Mononuclear cell (primary cell): ENCODE measurements at regions not wholly inside any gene's neighbourhood (a gene's known extent, or its start where the extent isn't known, plus 50 kb on each side); places are given as distances from the start of the nearest gene placed in this dataset.

Source experiments
- H3K27me3 ChIP-seq: 2 replicates; pipeline ENCODE4 v1.6.0; 2011; ENCODE audit warnings: low read length, control low read depth; ENCODE audit not compliant: insufficient read depth
- H3K4me1 ChIP-seq: 2 replicates; pipeline ENCODE4 v1.5.1; 2011; ENCODE audit warnings: mild to moderate bottlenecking, low read length, control low read depth; ENCODE audit not compliant: insufficient read depth
- H3K4me3 ChIP-seq: 2 replicates; pipeline ENCODE4 v1.5.1; 2011; ENCODE audit warnings: mild to moderate bottlenecking, low read length, moderate library complexity
- H3K9me3 ChIP-seq: 2 replicates; pipeline ENCODE4 v1.5.1; 2011; ENCODE audit warnings: low read depth, mild to moderate bottlenecking, control low read depth, low read length

- Histone ChIP-seq H3K4me1 (no peaks in the 10 kb centered on the region), H3K4me3 (no peak overlapping the region), H3K27me3 (no peaks in the 10 kb centered on the region), H3K9me3 (no peaks in the 10 kb centered on the region)
Observed at GRCh38 chr16:73713778-73714495, 582.7 kb upstream of the PSMD7 start.

- H3K9me3 ChIP-seq = no peaks in the 10 kb centered on the region
- no peaks in the 10 kb centered on the region for H3K27me3 ChIP-seq
- no peak overlapping the region for H3K4me3 ChIP-seq
- H3K4me1 ChIP-seq = no peaks in the 10 kb centered on the region
Observed at GRCh38 chr16:73713251-73713650, 583.4 kb upstream of the PSMD7 start.

- Histone ChIP-seq H3K4me3 (no peak overlapping the region), H3K9me3 (no peaks in the 10 kb centered on the region), H3K27me3 (no peaks in the 10 kb centered on the region), H3K4me1 (no peaks in the 10 kb centered on the region)
Observed at GRCh38 chr16:73711406-73712080, 585.1 kb upstream of the PSMD7 start.

- no peaks in the 10 kb centered on the region for H3K4me1 ChIP-seq
- no peaks in the 10 kb centered on the region for H3K9me3 ChIP-seq
- H3K4me3 ChIP-seq = no peak overlapping the region
Observed at GRCh38 chr16:73710526-73710925, 586.1 kb upstream of the PSMD7 start.

GRCh38 chr16:73707863-73708262 lies 588.8 kb upstream of the PSMD7 start:
- Histone ChIP-seq H3K4me3 (no peak overlapping the region), H3K9me3 (no peaks in the 10 kb centered on the region), H3K4me1 (no peaks in the 10 kb centered on the region), H3K27me3 (no peaks in the 10 kb centered on the region)

More at GRCh38 chr16:73710526-73710925, 586.1 kb upstream of the PSMD7 start:
- no peaks in the 10 kb centered on the region for H3K27me3 ChIP-seq

GRCh38 chr16:73703891-73704290 lies 592.7 kb upstream of the PSMD7 start:
- no peaks in the 10 kb centered on the region for H3K9me3 ChIP-seq
- no peaks in the 10 kb centered on the region for H3K4me1 ChIP-seq
- no peaks in the 10 kb centered on the region for H3K27me3 ChIP-seq
- H3K4me3 ChIP-seq = no peak overlapping the region

DNA sequence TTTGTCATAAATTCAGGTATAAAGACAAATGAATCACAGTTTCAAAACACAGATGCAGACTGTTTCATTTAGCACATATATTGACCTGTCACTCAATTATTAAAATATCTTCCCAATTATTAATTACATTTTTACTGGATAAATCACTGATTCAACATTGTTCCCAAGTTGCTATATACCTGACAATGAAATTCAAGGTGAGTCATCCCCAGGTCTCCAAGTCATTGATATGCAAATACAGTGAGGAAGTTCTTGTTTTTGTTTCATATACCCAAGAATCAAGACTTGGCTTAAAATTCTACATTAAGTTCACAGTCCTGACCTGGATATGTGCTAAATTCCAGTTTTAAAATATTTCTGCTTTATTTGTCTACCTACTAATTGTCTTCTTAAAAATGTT lies 599.3 kb upstream of the PSMD7 start:
- H3K4me1 ChIP-seq = no peaks in the 10 kb centered on the region
- no peaks in the 10 kb centered on the region for H3K9me3 ChIP-seq
- no peak overlapping the region for H3K4me3 ChIP-seq
- no peaks in the 10 kb centered on the region for H3K27me3 ChIP-seq

- Histone ChIP-seq H3K27me3 (no peaks in the 10 kb centered on the region), H3K9me3 (no peaks in the 10 kb centered on the region), H3K4me3 (no peak overlapping the region), H3K4me1 (no peaks in the 10 kb centered on the region)
Observed at GRCh38 chr16:73692861-73693260, 603.8 kb upstream of the PSMD7 start.

DNA sequence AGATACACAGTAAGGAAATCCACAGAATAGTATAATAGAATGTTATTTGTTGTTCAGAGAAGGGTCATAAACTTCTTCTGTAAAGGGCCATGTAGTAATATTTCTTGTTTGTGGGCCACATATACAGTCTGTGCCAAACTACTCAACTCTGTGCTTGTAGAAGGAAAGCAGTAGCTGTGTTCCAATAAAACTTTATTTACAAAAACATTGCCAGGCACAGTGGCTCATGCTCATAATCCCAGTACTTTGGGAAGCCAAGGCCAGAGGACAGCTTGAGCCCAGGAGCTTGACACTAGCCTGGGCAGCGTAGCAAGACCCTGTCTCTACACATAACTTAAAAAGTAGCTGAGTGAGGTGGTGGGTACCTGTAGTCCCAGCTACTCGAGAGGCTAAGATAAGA lies 612.8 kb upstream of the PSMD7 start:
- Histone ChIP-seq H3K4me3 (no peak overlapping the region), H3K9me3 (no peaks in the 10 kb centered on the region), H3K27me3 (no peaks in the 10 kb centered on the region), H3K4me1 (no peaks in the 10 kb centered on the region)

- H3K4me1 ChIP-seq = no peaks in the 10 kb centered on the region
Observed at GRCh38 chr16:73672135-73672534, 624.2 kb upstream of the ZFHX3 start.

DNA sequence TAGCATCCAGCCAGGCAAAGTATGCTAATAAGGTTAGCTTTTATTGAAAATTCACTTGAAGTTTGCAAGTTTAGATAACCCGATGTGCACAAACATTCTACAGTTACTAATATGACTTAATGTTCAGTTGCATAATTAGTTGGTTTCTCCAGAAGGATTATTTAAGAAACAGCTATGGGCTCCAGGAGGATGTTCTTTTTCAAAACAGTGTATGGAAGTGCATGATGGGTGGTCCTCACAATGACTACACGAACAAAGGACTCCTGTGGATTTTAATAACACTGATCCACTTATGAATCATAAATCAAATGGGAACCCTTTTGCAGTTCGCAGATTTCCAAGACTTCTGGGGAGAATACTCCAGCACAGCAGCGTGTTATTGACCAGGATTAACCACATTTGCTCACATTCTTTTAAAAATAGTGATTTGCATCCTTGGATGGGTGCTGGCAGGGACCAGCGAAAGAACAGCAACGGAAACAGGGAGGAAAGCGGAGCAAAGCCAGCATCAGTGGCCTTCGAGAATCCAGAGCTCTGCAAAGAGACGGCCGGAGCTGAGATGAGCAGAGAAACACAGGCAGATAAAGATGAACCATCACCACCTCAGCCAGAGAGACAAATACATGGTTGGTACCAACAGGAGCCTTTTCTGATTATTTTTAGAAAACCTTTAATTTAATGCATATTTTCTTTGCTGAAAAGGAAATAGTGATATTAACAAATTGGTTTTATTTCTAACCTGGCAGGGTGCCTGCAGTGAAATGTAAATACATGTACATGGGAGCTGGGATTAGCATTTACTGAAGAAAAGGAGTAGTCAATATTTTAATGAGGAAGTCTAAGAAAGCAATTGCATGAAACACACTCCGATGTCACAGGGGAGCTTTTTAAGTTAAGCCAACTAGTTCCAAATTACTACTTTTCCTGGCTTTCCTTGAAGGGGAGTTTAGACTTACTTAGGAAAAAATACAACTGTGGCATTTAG lies 623.2 kb upstream of the ZFHX3 start:
- Histone ChIP-seq H3K4me1 (no peaks in the 10 kb centered on the region), H3K9me3 (no peaks in the 10 kb centered on the region), H3K4me3 (no peak overlapping the region), H3K27me3 (no peaks in the 10 kb centered on the region)

More at GRCh38 chr16:73672135-73672534, 624.2 kb upstream of the ZFHX3 start:
- no peaks in the 10 kb centered on the region for H3K27me3 ChIP-seq
- no peak overlapping the region for H3K4me3 ChIP-seq
- H3K9me3 ChIP-seq = no peaks in the 10 kb centered on the region

GRCh38 chr16:73669535-73670274 lies 621.8 kb upstream of the ZFHX3 start:
- no peaks in the 10 kb centered on the region for H3K9me3 ChIP-seq

GRCh38 chr16:73663720-73664119 lies 615.8 kb upstream of the ZFHX3 start:
- H3K9me3 ChIP-seq = no peaks in the 10 kb centered on the region

More at GRCh38 chr16:73669535-73670274, 621.8 kb upstream of the ZFHX3 start:
- no peaks in the 10 kb centered on the region for H3K27me3 ChIP-seq
- H3K4me1 ChIP-seq = no peaks in the 10 kb centered on the region
- no peak overlapping the region for H3K4me3 ChIP-seq

GRCh38 chr16:73636196-73636595 lies 588.3 kb upstream of the ZFHX3 start:
- Histone ChIP-seq H3K9me3 (peaks cover 13% of the 10 kb centered on the region), H3K4me1 (no peaks in the 10 kb centered on the region), H3K4me3 (no peak overlapping the region), H3K27me3 (no peaks in the 10 kb centered on the region)

More at GRCh38 chr16:73663720-73664119, 615.8 kb upstream of the ZFHX3 start:
- Histone ChIP-seq H3K4me1 (no peaks in the 10 kb centered on the region), H3K27me3 (no peaks in the 10 kb centered on the region), H3K4me3 (no peak overlapping the region)
